SH-SY5Y (cell line): ENCODE measurements at regions not wholly inside any gene's neighbourhood (a gene's known extent, or its start where the extent isn't known, plus 50 kb on each side); places are given as distances from the start of the nearest gene placed in this dataset.

Source experiments
- GATA2 ChIP-seq: IDR thresholded peaks from 2 replicates; pipeline ENCODE4 v1.6.1; 2011; ENCODE audit warnings: mild to moderate bottlenecking, low read depth, low read length
- GATA3 ChIP-seq: IDR thresholded peaks from 2 replicates; pipeline ENCODE4 v1.6.1; 2011; ENCODE audit warnings: low read depth, mild to moderate bottlenecking, low read length, moderate library complexity

GRCh38 chr13:24103782-24104372 lies 56.6 kb upstream of the SPATA13 start:
- no peak for TF ChIP-seq GATA2
- no peak for TF ChIP-seq GATA3
